ENCODE measurements at regions not wholly inside any gene's neighbourhood (a gene's known extent, or its start where the extent isn't known, plus 50 kb on each side); places are given as distances from the start of the nearest gene placed in this dataset.
"Not testable (repeated sequence)": the region's sequence is repeated elsewhere in the genome, so short reads cannot be mapped to it uniquely, and the experiment has no call there.

DNA sequence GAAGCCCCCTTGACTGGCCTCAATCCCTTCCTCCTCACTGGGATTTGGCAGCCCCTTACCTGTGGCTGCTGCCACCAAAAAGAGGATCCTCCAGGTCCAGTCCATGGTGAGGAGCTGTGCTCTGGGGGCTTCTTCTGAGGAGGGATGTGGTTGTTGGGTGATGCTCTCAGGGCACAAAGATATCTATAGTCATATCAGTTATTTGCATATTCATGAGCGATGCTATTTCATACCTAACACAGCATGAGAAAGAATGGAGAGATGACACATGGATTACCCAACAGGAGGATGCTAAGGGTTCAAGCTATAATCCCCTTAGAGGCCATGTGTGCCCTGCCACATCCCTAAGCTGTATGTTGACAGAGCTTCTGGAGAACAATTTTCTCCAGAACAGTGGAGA, 98.1 kb downstream of the OR4M2 start:
- H3K4me1 Mint-ChIP-seq (ENCODE audit: low read depth); H3K27me3 Mint-ChIP-seq (ENCODE audit: low read depth); DNase-seq (ENCODE audit: low spot score); H3K27ac Mint-ChIP-seq; intact Hi-C loops (cut with micrococcal nuclease); H3K36me3 Mint-ChIP-seq (ENCODE audit: low read depth); H3K9me3 Mint-ChIP-seq; H3K4me3 Mint-ChIP-seq (ENCODE audit: low read depth): not testable (repeated sequence)

GRCh38 chr15:22179043-22179442, 98.7 kb downstream of the OR4M2 start:
- H3K27ac Mint-ChIP-seq; DNase-seq (ENCODE audit: low spot score); H3K9me3 Mint-ChIP-seq; H3K27me3 Mint-ChIP-seq (ENCODE audit: low read depth); H3K36me3 Mint-ChIP-seq (ENCODE audit: low read depth); H3K4me3 Mint-ChIP-seq (ENCODE audit: low read depth); H3K4me1 Mint-ChIP-seq (ENCODE audit: low read depth); intact Hi-C loops (cut with micrococcal nuclease): not testable (repeated sequence)

DNA sequence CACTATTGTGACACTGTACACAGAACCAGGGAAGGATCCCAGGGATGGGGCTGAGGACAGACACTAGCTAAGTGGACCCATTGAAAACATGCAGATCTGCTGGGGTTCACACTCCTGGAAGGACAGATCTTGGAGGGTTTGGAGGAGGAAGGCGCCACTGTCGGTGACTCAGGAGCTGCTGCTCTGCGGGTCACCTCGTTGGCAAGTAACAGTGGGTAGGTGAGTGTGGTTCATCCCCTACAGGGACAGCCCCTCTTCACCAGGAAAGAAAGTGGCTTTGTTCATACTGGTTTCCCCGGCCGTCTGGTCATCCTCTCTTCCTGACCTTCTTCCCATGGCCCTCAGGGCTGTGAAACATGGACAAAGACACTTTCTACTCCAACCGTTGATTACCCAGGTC, 100.3 kb downstream of the OR4M2 start:
- H3K9me3 Mint-ChIP-seq; H3K4me3 Mint-ChIP-seq (ENCODE audit: low read depth); intact Hi-C loops (cut with micrococcal nuclease); H3K27me3 Mint-ChIP-seq (ENCODE audit: low read depth); H3K27ac Mint-ChIP-seq; H3K36me3 Mint-ChIP-seq (ENCODE audit: low read depth); H3K4me1 Mint-ChIP-seq (ENCODE audit: low read depth); DNase-seq (ENCODE audit: low spot score): not testable (repeated sequence)

GRCh38 chr15:22184678-22185077, 104.4 kb downstream of the OR4M2 start:
- H3K4me3 Mint-ChIP-seq (ENCODE audit: low read depth); H3K9me3 Mint-ChIP-seq; H3K36me3 Mint-ChIP-seq (ENCODE audit: low read depth); intact Hi-C loops (cut with micrococcal nuclease); H3K27me3 Mint-ChIP-seq (ENCODE audit: low read depth); H3K4me1 Mint-ChIP-seq (ENCODE audit: low read depth); DNase-seq (ENCODE audit: low spot score); H3K27ac Mint-ChIP-seq: not testable (repeated sequence)

GRCh38 chr15:22186846-22187532, 106.7 kb downstream of the OR4M2 start:
- DNase-seq (ENCODE audit: low spot score); H3K9me3 Mint-ChIP-seq; H3K4me1 Mint-ChIP-seq (ENCODE audit: low read depth); intact Hi-C loops (cut with micrococcal nuclease); H3K27ac Mint-ChIP-seq; H3K4me3 Mint-ChIP-seq (ENCODE audit: low read depth); H3K36me3 Mint-ChIP-seq (ENCODE audit: low read depth); H3K27me3 Mint-ChIP-seq (ENCODE audit: low read depth): not testable (repeated sequence)

- DNase-seq (ENCODE audit: low spot score); H3K9me3 Mint-ChIP-seq; H3K27me3 Mint-ChIP-seq (ENCODE audit: low read depth); intact Hi-C loops (cut with micrococcal nuclease); H3K27ac Mint-ChIP-seq; H3K4me3 Mint-ChIP-seq (ENCODE audit: low read depth); H3K4me1 Mint-ChIP-seq (ENCODE audit: low read depth); H3K36me3 Mint-ChIP-seq (ENCODE audit: low read depth): not testable (repeated sequence)
Observed at GRCh38 chr15:22191818-22192217, 111.5 kb downstream of the OR4M2 start.

DNA sequence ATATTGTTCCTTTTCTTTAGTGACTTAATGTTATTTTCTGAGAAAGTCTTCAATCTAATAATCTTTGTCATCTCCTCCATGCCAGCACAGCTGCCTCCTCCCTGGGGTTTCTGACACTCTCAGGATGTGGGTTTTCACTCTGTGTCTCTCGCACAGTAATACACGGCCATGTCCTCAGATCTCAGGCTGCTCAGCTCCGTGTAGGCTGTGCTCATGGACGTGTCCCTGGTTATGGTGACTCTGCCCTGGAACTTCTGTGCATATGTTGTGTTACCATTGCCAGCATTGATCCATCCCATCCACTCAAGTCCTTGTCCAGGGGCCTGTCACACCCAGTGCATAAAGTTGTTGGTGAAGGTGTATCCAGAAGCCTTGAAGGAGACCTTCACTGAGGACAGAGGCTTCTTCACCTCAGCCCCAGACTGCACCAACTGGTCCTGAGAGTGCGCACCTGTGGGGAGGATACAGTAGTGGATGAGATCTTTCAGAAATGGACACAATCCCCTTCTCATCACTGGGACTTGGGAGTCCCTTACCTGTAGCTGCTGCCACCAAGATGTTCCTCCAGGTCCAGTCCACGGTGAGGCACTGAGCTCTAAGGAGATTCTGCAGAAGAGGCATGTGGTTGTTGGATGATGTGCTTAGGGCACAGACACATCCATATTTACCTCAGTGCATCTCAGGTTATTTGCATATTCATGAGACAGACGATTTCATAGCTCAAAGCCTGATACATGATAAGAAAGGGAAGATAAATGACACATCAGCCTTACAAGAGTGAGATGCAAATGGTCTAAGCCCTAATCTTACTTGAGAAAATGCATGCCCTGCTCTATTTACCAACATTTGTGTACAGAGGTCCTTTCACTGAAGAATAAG, 114.7 kb downstream of the OR4M2 start:
- H3K36me3 Mint-ChIP-seq (ENCODE audit: low read depth); H3K9me3 Mint-ChIP-seq; H3K4me1 Mint-ChIP-seq (ENCODE audit: low read depth); H3K27me3 Mint-ChIP-seq (ENCODE audit: low read depth); intact Hi-C loops (cut with micrococcal nuclease); H3K27ac Mint-ChIP-seq; H3K4me3 Mint-ChIP-seq (ENCODE audit: low read depth); DNase-seq (ENCODE audit: low spot score): not testable (repeated sequence)

GRCh38 chr15:22196423-22196822, 116.1 kb downstream of the OR4M2 start:
- H3K27me3 Mint-ChIP-seq (ENCODE audit: low read depth); H3K27ac Mint-ChIP-seq; H3K9me3 Mint-ChIP-seq; H3K36me3 Mint-ChIP-seq (ENCODE audit: low read depth); H3K4me3 Mint-ChIP-seq (ENCODE audit: low read depth); DNase-seq (ENCODE audit: low spot score); H3K4me1 Mint-ChIP-seq (ENCODE audit: low read depth); intact Hi-C loops (cut with micrococcal nuclease): not testable (repeated sequence)

DNA sequence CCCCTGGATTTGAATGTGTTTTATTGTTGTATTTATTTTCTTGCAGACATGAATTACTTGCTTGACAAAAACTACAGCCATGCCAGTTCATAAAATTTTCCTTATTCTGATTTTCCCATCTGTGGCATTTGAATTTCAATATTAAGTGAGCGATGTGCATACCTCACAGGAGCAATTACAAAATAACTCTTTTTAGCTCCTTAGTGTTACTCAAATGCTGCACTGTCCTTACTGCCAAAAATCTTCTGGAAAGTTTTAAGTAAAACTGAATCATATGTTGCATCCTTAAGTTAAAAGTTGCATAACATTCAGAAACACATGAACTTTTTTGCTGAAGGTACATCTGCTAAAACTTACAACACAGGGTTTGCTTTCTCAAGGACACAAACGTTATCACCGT, 120.1 kb downstream of the OR4M2 start:
- H3K27ac Mint-ChIP-seq; H3K4me1 Mint-ChIP-seq (ENCODE audit: low read depth); H3K4me3 Mint-ChIP-seq (ENCODE audit: low read depth); DNase-seq (ENCODE audit: low spot score); H3K36me3 Mint-ChIP-seq (ENCODE audit: low read depth); H3K27me3 Mint-ChIP-seq (ENCODE audit: low read depth); H3K9me3 Mint-ChIP-seq; intact Hi-C loops (cut with micrococcal nuclease): not testable (repeated sequence)

DNA sequence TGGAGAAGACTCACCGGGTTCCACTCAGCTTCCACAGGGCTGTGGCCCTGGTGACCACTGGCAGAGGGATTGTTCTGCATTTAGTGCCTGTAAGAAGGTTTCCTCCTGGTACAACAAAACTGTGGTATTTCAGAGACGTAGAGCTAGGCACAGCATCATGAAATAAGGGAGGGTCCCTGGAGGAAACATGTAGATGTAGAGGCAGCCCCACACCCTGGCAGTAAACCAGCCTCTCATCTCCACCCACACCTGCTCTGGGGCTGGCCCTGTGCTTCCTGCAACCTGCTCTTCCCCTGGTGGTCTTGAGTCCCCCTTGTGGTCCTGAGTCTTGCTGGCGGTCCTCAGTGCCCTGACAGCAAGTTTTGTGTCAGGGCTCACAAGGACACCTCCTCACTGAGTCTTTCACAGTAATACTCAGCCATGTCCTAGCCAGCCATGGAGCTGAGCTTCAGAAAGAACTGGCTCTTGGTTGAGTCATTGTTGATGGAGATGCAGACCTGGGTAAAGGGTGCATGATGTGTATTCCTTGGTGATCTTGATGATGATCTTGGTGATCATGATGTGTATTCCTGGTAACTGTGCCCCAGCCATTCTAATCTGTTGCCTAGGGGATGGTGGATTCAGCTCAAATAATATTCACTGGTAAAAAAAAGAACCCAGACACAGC, 121.8 kb downstream of the OR4M2 start:
- H3K27ac Mint-ChIP-seq; H3K9me3 Mint-ChIP-seq; H3K36me3 Mint-ChIP-seq (ENCODE audit: low read depth); H3K4me1 Mint-ChIP-seq (ENCODE audit: low read depth); intact Hi-C loops (cut with micrococcal nuclease); DNase-seq (ENCODE audit: low spot score); H3K27me3 Mint-ChIP-seq (ENCODE audit: low read depth); H3K4me3 Mint-ChIP-seq (ENCODE audit: low read depth): not testable (repeated sequence)

DNA sequence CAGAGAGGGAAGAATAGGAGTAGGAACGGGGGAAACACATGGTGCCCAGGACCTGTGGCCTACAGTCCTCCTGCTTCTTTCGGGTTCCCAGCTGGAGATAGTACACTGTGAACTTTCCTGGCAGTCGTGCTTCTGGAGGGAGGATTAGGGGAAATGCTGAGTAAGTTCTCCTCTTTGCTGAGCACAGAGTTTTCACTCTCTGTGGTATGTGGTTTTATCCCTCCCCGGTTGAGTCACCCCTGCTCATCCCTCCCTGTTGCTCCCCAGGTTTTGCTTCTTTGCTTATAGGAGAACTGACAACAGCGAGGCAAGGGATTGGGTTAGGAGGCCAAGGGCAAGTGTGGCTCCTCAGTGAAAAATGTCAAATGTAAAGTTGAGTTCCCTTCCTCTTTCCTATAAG, 122.9 kb downstream of the OR4M2 start:
- H3K9me3 Mint-ChIP-seq; H3K27me3 Mint-ChIP-seq (ENCODE audit: low read depth); H3K4me1 Mint-ChIP-seq (ENCODE audit: low read depth); H3K4me3 Mint-ChIP-seq (ENCODE audit: low read depth); H3K36me3 Mint-ChIP-seq (ENCODE audit: low read depth); H3K27ac Mint-ChIP-seq; intact Hi-C loops (cut with micrococcal nuclease); DNase-seq (ENCODE audit: low spot score): not testable (repeated sequence)

DNA sequence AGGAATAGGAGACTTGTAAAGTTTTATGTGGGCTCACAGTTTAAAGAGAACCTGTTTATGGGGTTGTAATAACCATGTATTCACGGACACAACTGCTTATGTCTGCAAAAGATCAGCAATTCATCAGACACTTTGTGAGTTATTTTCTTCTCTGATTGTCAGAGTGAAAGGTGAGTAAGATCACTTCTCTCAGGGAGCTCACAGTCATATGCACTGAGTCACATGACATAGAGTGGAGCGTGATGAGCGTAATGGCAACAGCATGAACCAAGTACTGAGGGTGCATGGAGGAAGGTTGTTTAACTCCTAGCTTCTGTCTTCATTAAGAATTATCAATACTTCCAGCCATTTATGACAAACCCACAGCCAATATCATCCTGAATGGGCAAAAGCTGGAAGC, 128.8 kb downstream of the OR4M2 start:
- H3K27me3 Mint-ChIP-seq (ENCODE audit: low read depth); H3K9me3 Mint-ChIP-seq; H3K4me1 Mint-ChIP-seq (ENCODE audit: low read depth); H3K4me3 Mint-ChIP-seq (ENCODE audit: low read depth); DNase-seq (ENCODE audit: low spot score); intact Hi-C loops (cut with micrococcal nuclease); H3K36me3 Mint-ChIP-seq (ENCODE audit: low read depth); H3K27ac Mint-ChIP-seq: not testable (repeated sequence)

- H3K4me3 Mint-ChIP-seq (ENCODE audit: low read depth); H3K9me3 Mint-ChIP-seq; DNase-seq (ENCODE audit: low spot score); H3K36me3 Mint-ChIP-seq (ENCODE audit: low read depth); H3K27me3 Mint-ChIP-seq (ENCODE audit: low read depth); H3K27ac Mint-ChIP-seq; intact Hi-C loops (cut with micrococcal nuclease): not testable (repeated sequence)
- H3K4me1 Mint-ChIP-seq (ENCODE audit: low read depth), result peaks cover 17% of the 10 kb centered on the region
Observed at GRCh38 chr15:22222596-22222995, 142.3 kb downstream of the OR4M2 start.
